HepG2 (cell line): ENCODE measurements at regions not wholly inside any gene's neighbourhood (a gene's known extent, or its start where the extent isn't known, plus 50 kb on each side); places are given as distances from the start of the nearest gene placed in this dataset.

Source experiments
- ATAC-seq: fragments of 200-7000 bp; cut with Tn5 transposase; 3 replicates; pipeline ENCODE4 v1.9.1; 2020; ENCODE audit warnings: mild to moderate bottlenecking, moderate library complexity
- BruUV-seq: library from RNA; stranded (reverse); fragments of 400-500 nt; replicated peaks from 2 replicates; lab custom pipeline; 2021; lab: Mats Ljungman, UMichigan
- CTCF ChIA-PET: fragments of 300-600 bp; formaldehyde crosslinking; extraction: SDS; loops from one replicate; lab custom pipeline; 2021; ENCODE audit warnings: low total read pairs, inconsistent platforms, low intra/inter-chr PET ratio; lab: Yijun Ruan, JAX
- POLR2A ChIA-PET: fragments of 350-600 bp; sonication (Branson Sonifier 250); formaldehyde crosslinking; loops from one replicate; lab custom pipeline; 2020; ENCODE audit warnings: antibody characterized with exemption, inconsistent platforms; lab: Yijun Ruan, JAX
- DNase-seq: peaks from one replicate; pipeline ENCODE4 v3.0.0-alpha.2; 2015; ENCODE audit warnings: low spot score
- FAIRE-seq: peaks from 3 replicates; lab custom pipeline; 2011; peaks lifted over from hg19 to GRCh38; lab: Jason Lieb, UNC
- H2AFZ ChIP-seq: one replicate; pipeline ENCODE4 v1.6.1; 2011; ENCODE audit warnings: low read length, inconsistent platforms
- H3K27ac ChIP-seq: fragments of 300-600 bp; 3 replicates; pipeline ENCODE4 v1.8.0; 2011; ENCODE audit warnings: mixed run types, mild to moderate bottlenecking, mixed read lengths, low read length, inconsistent platforms; ENCODE audit not compliant: insufficient read depth; ENCODE audit errors: extremely low read length
- H3K27me3 ChIP-seq, 2 experiments: fragments of 200-600 bp in 1 of 2; 2 replicates in 1 of 2; 3 replicates in 1 of 2; pipeline versions ENCODE4 v1.6.0 to v1.8.0; 2011; ENCODE audit warnings: low read length in 2 of 2, mild to moderate bottlenecking in 2 of 2, moderate library complexity in 2 of 2, inconsistent platforms in 1 of 2; ENCODE audit not compliant: insufficient read depth in 2 of 2, control insufficient read depth in 1 of 2
- H3K36me3 ChIP-seq, 2 experiments: fragments of 200-600 bp in 1 of 2; replicated peaks in 1 of 2; 2 replicates in 1 of 2; 3 replicates in 1 of 2; pipeline versions ENCODE4 v1.5.1 to v1.8.0; 2011; ENCODE audit warnings: low read length in 2 of 2, inconsistent platforms in 1 of 2; ENCODE audit not compliant: insufficient read depth in 2 of 2, control insufficient read depth in 1 of 2
- H3K4me1 ChIP-seq: 2 replicates; pipeline ENCODE4 v1.5.1; 2012; ENCODE audit warnings: low read length, inconsistent platforms; ENCODE audit not compliant: insufficient read depth
- H3K4me2 ChIP-seq: 2 replicates; pipeline ENCODE4 v1.6.0; 2011; ENCODE audit warnings: low read depth, low read length, inconsistent platforms
- H3K4me3 ChIP-seq, 3 experiments: fragments of 200-600 bp in 1 of 3; sonication (generic), shearing (Covaris generic) in 1 of 3; replicated peaks in 1 of 3; 2 replicates each; pipeline ENCODE4 v1.5.1; 2011 to 2016; ENCODE audit warnings: low read length in 3 of 3, inconsistent platforms in 2 of 3, low read depth in 2 of 3, mild to moderate bottlenecking in 2 of 3, control low read depth in 1 of 3, mixed read lengths in 1 of 3; ENCODE audit not compliant: insufficient read depth in 1 of 3
- H3K79me2 ChIP-seq: one replicate; pipeline ENCODE4 v1.6.1; 2011; ENCODE audit warnings: low read length, inconsistent platforms; ENCODE audit not compliant: insufficient read depth
- H3K9ac ChIP-seq: 2 replicates; pipeline ENCODE4 v1.6.0; 2011; ENCODE audit warnings: mild to moderate bottlenecking, low read depth, low read length, inconsistent platforms; ENCODE audit not compliant: insufficient read depth
- H3K9me3 ChIP-seq: 2 replicates; pipeline ENCODE4 v1.5.1; 2012; ENCODE audit warnings: mild to moderate bottlenecking, low read length
- H4K20me1 ChIP-seq: 2 replicates; pipeline ENCODE4 v1.6.0; 2011; ENCODE audit warnings: inconsistent platforms, mild to moderate bottlenecking, low read length, moderate library complexity; ENCODE audit not compliant: insufficient read depth
- ARNT ChIP-seq: fragments of 450-650 bp; IDR thresholded peaks from 2 replicates; pipeline ENCODE4 v1.6.1; 2017
- ARNT2 ChIP-seq: sonication (generic); formaldehyde crosslinking; IDR thresholded peaks from 2 replicates; pipeline ENCODE4 v1.8.0; 2022; ENCODE audit warnings: mild to moderate bottlenecking, low read depth, missing genetic modification reagents, moderate library complexity
- CSRNP2 ChIP-seq: sonication (generic); formaldehyde crosslinking; conservative IDR thresholded peaks from 2 replicates; pipeline ENCODE4 v1.8.0; 2022; ENCODE audit warnings: low read depth, missing genetic modification reagents
- GZF1 ChIP-seq: sonication (generic); formaldehyde crosslinking; IDR thresholded peaks from 2 replicates; pipeline ENCODE4 v1.5.1; 2020; ENCODE audit warnings: mild to moderate bottlenecking, missing genetic modification reagents
- MZF1 ChIP-seq: sonication (generic); formaldehyde crosslinking; IDR thresholded peaks from 2 replicates; pipeline ENCODE4 v1.8.1; 2023; ENCODE audit warnings: mild to moderate bottlenecking, missing genetic modification reagents, borderline replicate concordance
- NCOA2 ChIP-seq: sonication (generic); formaldehyde crosslinking; IDR thresholded peaks from 2 replicates; pipeline ENCODE4 v1.8.0; 2022; ENCODE audit warnings: inconsistent platforms
- SMARCC2 ChIP-seq: fragments of 450-650 bp; IDR thresholded peaks from 2 replicates; pipeline ENCODE4 v1.6.1; 2017; ENCODE audit warnings: antibody characterized with exemption, mild to moderate bottlenecking
- SNAPC5 ChIP-seq: sonication (generic); formaldehyde crosslinking; IDR thresholded peaks from 2 replicates; pipeline ENCODE4 v1.8.1; 2023; ENCODE audit warnings: mild to moderate bottlenecking, missing genetic modification reagents, borderline replicate concordance
- SRSF1 ChIP-seq: fragments of 200-400 bp; formaldehyde crosslinking; optimal IDR thresholded peaks from 2 replicates; pipeline ENCODE3; 2017; ENCODE audit warnings: mild to moderate bottlenecking, low read depth, low read length, moderate library complexity
- TBP ChIP-seq: sonication (generic); formaldehyde crosslinking; IDR thresholded peaks from 2 replicates; pipeline ENCODE4 v1.5.0; 2020; ENCODE audit warnings: missing genetic modification reagents
- U2AF1 ChIP-seq: fragments of 200-400 bp; formaldehyde crosslinking; optimal IDR thresholded peaks from 2 replicates; pipeline ENCODE3; 2017; ENCODE audit warnings: mild to moderate bottlenecking, low read depth, low read length
- ZNF101 ChIP-seq: sonication (generic); formaldehyde crosslinking; IDR thresholded peaks from 2 replicates; pipeline ENCODE4 v1.4.0; 2020; ENCODE audit warnings: mild to moderate bottlenecking, low read depth, missing genetic modification reagents, borderline replicate concordance
- ZNF350 ChIP-seq: sonication (generic); formaldehyde crosslinking; IDR thresholded peaks from 2 replicates; pipeline ENCODE4 v1.4.0; 2020; ENCODE audit warnings: mild to moderate bottlenecking, low read depth, missing genetic modification reagents, borderline replicate concordance
- ZNF543 ChIP-seq: sonication (generic); formaldehyde crosslinking; IDR thresholded peaks from 2 replicates; pipeline ENCODE4 v1.4.0; 2020; ENCODE audit warnings: mild to moderate bottlenecking, missing genetic modification reagents
- ZNF546 ChIP-seq: sonication (generic); formaldehyde crosslinking; conservative IDR thresholded peaks from 2 replicates; pipeline ENCODE4 v1.8.1; 2023; ENCODE audit warnings: mild to moderate bottlenecking, missing genetic modification reagents
- ZNF646 ChIP-seq: sonication (generic); formaldehyde crosslinking; IDR thresholded peaks from 2 replicates; pipeline ENCODE4 v1.9.0; 2021; ENCODE audit warnings: mild to moderate bottlenecking, missing genetic modification reagents
- ZNF672 ChIP-seq: sonication (generic); formaldehyde crosslinking; IDR thresholded peaks from 2 replicates; pipeline ENCODE4 v1.8.1; 2022; ENCODE audit warnings: missing genetic modification reagents
- ZNF879 ChIP-seq: sonication (generic); formaldehyde crosslinking; IDR thresholded peaks from 2 replicates; pipeline ENCODE4 v1.8.1; 2023; ENCODE audit warnings: missing genetic modification reagents
- ZSCAN31 ChIP-seq: sonication (generic); formaldehyde crosslinking; IDR thresholded peaks from 2 replicates; pipeline ENCODE4 v1.5.0; 2020; ENCODE audit warnings: low read depth, mild to moderate bottlenecking, missing genetic modification reagents
- WGBS: methylation state at CpG from one replicate; pipeline ENCODE4 v1.1.6; 2017; ENCODE audit warnings: low lambda C conversion rate; 5-methylcytosine and 5-hydroxymethylcytosine counted together
- in situ Hi-C: cut with HindIII; loops from 2 replicates; pipeline ENCODE4 v1.10.0; 2017; ENCODE audit warnings: low pct_unique_long_range_greater_than_20kb; ENCODE audit not compliant: extremely low pct_ligation_motif_present
- intact Hi-C: fragments of 100-400 bp; cut with micrococcal nuclease; formaldehyde crosslinking; loops from one replicate; pipeline ENCODE4 v1.10.0; 2022; ENCODE audit not compliant: unreplicated experiment

GRCh38 chr4:1562371-1562770 is 121.7 kb downstream of the FAM53A start:
- FAIRE-seq = no peak
- no peaks in the 10 kb centered on the region for H3K79me2 ChIP-seq
- no peak overlapping the region for H3K4me2 ChIP-seq
- no peak overlapping the region for H3K9ac ChIP-seq
- intact Hi-C loops = no loop called here
- H3K27ac ChIP-seq = no peak overlapping the region
- 0 out of 2 replicates have a peak, but pooled peaks cover 3% of the 10 kb centered on the region for H4K20me1 ChIP-seq
- ChIA-PET CTCF (no interaction called here), POLR2A (no interaction called here)
- peaks cover 7% of the 10 kb centered on the region; the same call in 1 of the 2 replicates for H3K4me1 ChIP-seq
- no peak overlapping the region for H2AFZ ChIP-seq
- peaks cover 21 to 76% of the 10 kb centered on the region in 2 experiments for H3K27me3 ChIP-seq
- no peak for DNase-seq
- H3K36me3 ChIP-seq = no peaks in the 10 kb centered on the region
- in situ Hi-C loops = no loop called here
- no peak for ATAC-seq
- no peak overlapping the region for H3K4me3 ChIP-seq
- no TSS peak for BruUV-seq
- 30% methylated on average over 7 of the region's 19 CpGs for WGBS
- H3K9me3 ChIP-seq = no peaks in the 10 kb centered on the region
- TF ChIP-seq GZF1 (CRISPR knock-in tag) (no peak), TBP (CRISPR knock-in tag) (no peak), CSRNP2 (CRISPR knock-in tag) (no peak), ARNT2 (CRISPR knock-in tag) (no peak), ARNT (no peak), ZNF101 (CRISPR knock-in tag) (no peak), SMARCC2 (no peak), ZNF546 (CRISPR knock-in tag) (no peak), ZNF543 (CRISPR knock-in tag) (no peak), ZNF350 (no peak), SRSF1 (no peak), ZSCAN31 (CRISPR knock-in tag) (no peak), NCOA2 (CRISPR knock-in tag) (no peak), ZNF879 (no peak), U2AF1 (no peak), MZF1 (CRISPR knock-in tag) (no peak), ZNF646 (CRISPR knock-in tag) (no peak), ZNF672 (CRISPR knock-in tag) (no peak), SNAPC5 (CRISPR knock-in tag) (no peak)
